K562 (cell line): ENCODE measurements at regions not wholly inside any gene's neighbourhood (a gene's known extent, or its start where the extent isn't known, plus 50 kb on each side); places are given as distances from the start of the nearest gene placed in this dataset.
A peak's percentile ranks its signal among the peaks of the same experiment; 100 is the strongest.

ENCODE experiments used
- ATAC-seq: fragments of 200-7000 bp; cut with Tn5 transposase; 3 replicates; pipeline ENCODE4 v1.9.1; 2020; ENCODE audit warnings: moderate library complexity
- BruUV-seq: library from RNA; stranded (reverse); fragments of 400-500 nt; replicated peaks from 2 replicates; lab custom pipeline; 2021; lab: Mats Ljungman, UMichigan
- CTCF ChIA-PET: fragments of 300-600 bp; formaldehyde crosslinking; extraction: SDS; loops from one replicate; lab custom pipeline; 2021; ENCODE audit warnings: low intra/inter-chr PET ratio; lab: Yijun Ruan, JAX
- POLR2A ChIA-PET: fragments of 300-600, 350-650 bp; sonication (Branson Sonifier 250); formaldehyde crosslinking; extraction: SDS; loops from one replicate; lab custom pipeline; 2021; ENCODE audit warnings: antibody characterized with exemption, inconsistent platforms; lab: Yijun Ruan, JAX
- DNase-seq, 4 experiments: peaks; one replicate each; pipeline versions ENCODE4 v3.0.0 to v3.0.0-alpha.2; 2011 to 2018; ENCODE audit warnings: low spot score in 3 of 4, mixed read lengths in 3 of 4; ENCODE audit errors: extremely low read depth in 1 of 4
- FAIRE-seq: peaks from 2 replicates; lab custom pipeline; 2011; peaks lifted over from hg19 to GRCh38; lab: Jason Lieb, UNC
- H2AFZ ChIP-seq: 2 replicates; pipeline ENCODE4 v1.6.0; 2011; ENCODE audit warnings: low read depth, low read length, control low read depth, inconsistent platforms
- H3K27ac ChIP-seq: fragments of 200-600 bp; 3 replicates; pipeline ENCODE4 v1.8.0; 2011; ENCODE audit warnings: low read depth, mild to moderate bottlenecking, control low read depth, inconsistent platforms, low read length, moderate library complexity, mixed read lengths; ENCODE audit errors: extremely low read depth
- H3K27me3 ChIP-seq, 2 experiments: fragments of 300-600 bp in 1 of 2; 2 replicates in 1 of 2; 3 replicates in 1 of 2; pipeline versions ENCODE4 v1.6.0 to v1.8.0; 2011; ENCODE audit warnings: inconsistent platforms in 2 of 2, low read length in 2 of 2, mild to moderate bottlenecking in 1 of 2, mixed read lengths in 1 of 2, moderate library complexity in 1 of 2; ENCODE audit not compliant: control insufficient read depth in 2 of 2, insufficient read depth in 2 of 2
- H3K36me3 ChIP-seq: fragments of 300-600 bp; 3 replicates; pipeline ENCODE4 v1.8.0; 2011; ENCODE audit warnings: mild to moderate bottlenecking, low read length, inconsistent platforms; ENCODE audit not compliant: control insufficient read depth, insufficient read depth
- H3K4me1 ChIP-seq, 2 experiments: fragments of 200-600 bp in 1 of 2; replicated peaks in 1 of 2; 2 replicates in 1 of 2; 3 replicates in 1 of 2; pipeline versions ENCODE4 v1.5.1 to v1.8.0; 2011; ENCODE audit warnings: inconsistent platforms in 2 of 2, low read length in 2 of 2, mild to moderate bottlenecking in 1 of 2, mixed read lengths in 1 of 2, moderate library complexity in 1 of 2; ENCODE audit not compliant: control insufficient read depth in 2 of 2, insufficient read depth in 2 of 2
- H3K4me2 ChIP-seq: 2 replicates; pipeline ENCODE4 v1.6.1; 2011; ENCODE audit warnings: low read length, control low read depth, inconsistent platforms, mixed read lengths; ENCODE audit not compliant: insufficient read depth
- H3K4me3 ChIP-seq: fragments of 200-600 bp; sonication (generic), shearing (Covaris generic); 2 replicates; pipeline ENCODE4 v1.5.1; 2016; ENCODE audit warnings: control low read depth, inconsistent platforms
- H3K79me2 ChIP-seq: fragments of 200-600 bp; 3 replicates; pipeline ENCODE4 v1.8.0; 2011; ENCODE audit warnings: low read length, inconsistent platforms; ENCODE audit not compliant: control insufficient read depth, insufficient read depth
- H3K9ac ChIP-seq, 2 experiments: 2 replicates each; pipeline versions ENCODE4 v1.6.0 to v1.6.1; 2011; ENCODE audit warnings: low read depth in 2 of 2, low read length in 2 of 2, control low read depth in 1 of 2, inconsistent platforms in 1 of 2, mild to moderate bottlenecking in 1 of 2, mixed read lengths in 1 of 2; ENCODE audit not compliant: insufficient read depth in 1 of 2
- H3K9me1 ChIP-seq: one replicate; pipeline ENCODE4 v1.6.0; 2011; ENCODE audit warnings: inconsistent platforms, mild to moderate bottlenecking, low read length, moderate library complexity; ENCODE audit not compliant: control insufficient read depth, insufficient read depth
- H3K9me3 ChIP-seq: replicated peaks from 2 replicates; pipeline ENCODE4 v1.5.1; 2011; ENCODE audit warnings: low read depth, low read length, inconsistent platforms; ENCODE audit not compliant: control insufficient read depth, insufficient read depth
- H4K20me1 ChIP-seq: replicated peaks from 2 replicates; pipeline ENCODE4 v1.6.1; 2011; ENCODE audit warnings: low read length, inconsistent platforms, mixed read lengths; ENCODE audit not compliant: control insufficient read depth, insufficient read depth
- ARID1B ChIP-seq: fragments of 450-650 bp; IDR thresholded peaks from 2 replicates; pipeline ENCODE4 v1.6.1; 2016; ENCODE audit warnings: antibody characterized with exemption, mild to moderate bottlenecking, inconsistent platforms
- BDP1 ChIP-seq: IDR thresholded peaks from 3 replicates; pipeline ENCODE4 v1.6.1; 2011; ENCODE audit not compliant: insufficient read length, insufficient read depth
- CBFA2T3 ChIP-seq: fragments of 450-650 bp; IDR thresholded peaks from 2 replicates; pipeline ENCODE4 v1.6.1; 2017
- EGR1 ChIP-seq: fragments of 450-650 bp; conservative IDR thresholded peaks from 2 replicates; pipeline ENCODE4 v1.6.1; 2017; ENCODE audit warnings: mild to moderate bottlenecking
- ETS2 ChIP-seq: IDR thresholded peaks from 2 replicates; pipeline ENCODE4 v1.6.1; 2016; ENCODE audit warnings: borderline replicate concordance, missing genetic modification characterization, mild to moderate bottlenecking, moderate library complexity, missing compliant biosample characterization; ENCODE audit not compliant: poor library complexity, severe bottlenecking
- EWSR1 ChIP-seq: fragments of 450-650 bp; IDR thresholded peaks from 2 replicates; pipeline ENCODE4 v1.6.1; 2018; ENCODE audit warnings: borderline replicate concordance, mild to moderate bottlenecking, low read depth, moderate library complexity; ENCODE audit not compliant: partially characterized antibody
- NEUROD1 ChIP-seq: fragments of 150-350 bp; IDR thresholded peaks from 2 replicates; pipeline ENCODE4 v1.6.1; 2014; ENCODE audit warnings: borderline replicate concordance, low read length, low read depth; ENCODE audit not compliant: partially characterized antibody
- NUFIP1 ChIP-seq: fragments of 450-650 bp; IDR thresholded peaks from 2 replicates; pipeline ENCODE4 v1.6.1; 2018; ENCODE audit not compliant: partially characterized antibody
- PCBP2 ChIP-seq: fragments of 200-400 bp; formaldehyde crosslinking; IDR thresholded peaks from 2 replicates; pipeline ENCODE4 v1.6.1; 2018; ENCODE audit warnings: low read length, low read depth, mild to moderate bottlenecking, moderate library complexity; ENCODE audit not compliant: poor library complexity, severe bottlenecking
- PHTF2 ChIP-seq: fragments of 250-450 bp; sonication (Bioruptor Pico); IDR thresholded peaks from 2 replicates; pipeline ENCODE4 v1.5.0; 2021; ENCODE audit warnings: mild to moderate bottlenecking
- SAFB ChIP-seq: fragments of 200-400 bp; formaldehyde crosslinking; IDR thresholded peaks from 2 replicates; pipeline ENCODE4 v1.6.1; 2017; ENCODE audit warnings: low read depth, low read length, borderline replicate concordance
- ZNF551 ChIP-seq: fragments of 250-450 bp; sonication (Bioruptor Pico); IDR thresholded peaks from 2 replicates; pipeline ENCODE4 v1.5.0; 2021; ENCODE audit warnings: mild to moderate bottlenecking, moderate library complexity
- WGBS: fragments of 100-300 bp; shearing (Covaris generic); methylation state at CpG from one replicate; pipeline ENCODE4 v1.1.6; 2016; ENCODE audit warnings: low coverage, mixed read lengths; ENCODE audit not compliant: insufficient coverage; ENCODE audit errors: missing lambda C conversion rate; 5-methylcytosine and 5-hydroxymethylcytosine counted together
- in situ Hi-C: fragments of 300-500 bp; cut with MboI; formaldehyde crosslinking; loops from 4 replicates; pipeline ENCODE4 v1.15.0; 2018; ENCODE audit warnings: inconsistent platforms, mixed read lengths
- intact Hi-C: fragments of 100-400 bp; cut with micrococcal nuclease; formaldehyde crosslinking; loops from 2 replicates; pipeline ENCODE4 v1.14.2; 2022
- TF ChIP-seq, protein P1 (sequence below): sonication (generic); formaldehyde crosslinking; IDR thresholded peaks from 2 replicates; pipeline ENCODE4 v1.8.0; 2022; ENCODE audit warnings: mild to moderate bottlenecking, missing genetic modification reagents

DNA sequence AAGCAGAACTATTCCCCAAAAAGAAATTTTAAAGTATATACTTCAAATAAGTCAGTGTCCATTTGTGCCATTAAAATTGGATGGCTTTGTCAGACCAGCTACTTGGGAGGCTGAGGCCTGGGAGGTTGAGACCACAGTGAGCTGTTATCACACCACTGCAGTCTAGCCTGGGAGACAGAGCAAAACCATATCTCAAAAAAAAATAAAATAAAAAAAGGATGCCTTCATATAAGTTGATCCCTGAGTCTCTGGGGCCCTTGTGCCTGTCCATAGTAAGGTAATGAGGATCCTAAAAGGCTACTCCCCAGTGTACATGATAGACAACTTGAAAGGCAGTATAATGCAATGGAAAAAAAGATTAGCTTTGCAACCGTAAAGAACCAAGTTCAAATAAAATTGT lies 81.2 kb upstream of the BARHL2 start:
- no peak overlapping the region for H3K27ac ChIP-seq
- H3K9me1 ChIP-seq: no peaks in the 10 kb centered on the region
- 29% methylated on average over 1 of the region's 1 CpG for WGBS
- ATAC-seq (peak; percentile 69), DNase-seq (peak in 1 of 4 experiments; percentile 48), FAIRE-seq (no peak)
- H3K27me3 ChIP-seq: no peaks in the 10 kb centered on the region
- H3K79me2 ChIP-seq: no peaks in the 10 kb centered on the region
- H3K9me3 ChIP-seq: no peaks in the 10 kb centered on the region
- H3K4me3 ChIP-seq: no peak overlapping the region
- intact Hi-C loops: no loop called here
- H4K20me1 ChIP-seq: no peaks in the 10 kb centered on the region
- no peaks in the 10 kb centered on the region for H3K36me3 ChIP-seq
- in situ Hi-C loops: no loop called here
- peaks cover 0 to 4% of the 10 kb centered on the region in 2 experiments; a peak in 4 of 5 replicates for H3K4me1 ChIP-seq
- no peak for TF ChIP-seq EWSR1
- TF ChIP-seq SAFB: no peak
- TF ChIP-seq EGR1: no peak
- TF ChIP-seq ARID1B: peak; percentile 26; the same call in 1 of the 2 replicates
- TF ChIP-seq CBFA2T3: peak; percentile 41; the same call in 1 of the 2 replicates
- TF ChIP-seq PCBP2: no peak
- TF ChIP-seq BDP1: no peak
- TF ChIP-seq, all 486 proteins: peak for 2
- ChIA-PET POLR2A (interaction anchor here (1.6 kb wide), 1 partner anchor 10 kb away, joined by 5 read pairs; no protein-coding TSS in a partner anchor), CTCF (no interaction called here)
- Histone ChIP-seq H2AFZ (no peak overlapping the region), H3K4me2 (no peak overlapping the region), H3K9ac (no peak overlapping the region)
- BruUV-seq: no TSS peak

DNA sequence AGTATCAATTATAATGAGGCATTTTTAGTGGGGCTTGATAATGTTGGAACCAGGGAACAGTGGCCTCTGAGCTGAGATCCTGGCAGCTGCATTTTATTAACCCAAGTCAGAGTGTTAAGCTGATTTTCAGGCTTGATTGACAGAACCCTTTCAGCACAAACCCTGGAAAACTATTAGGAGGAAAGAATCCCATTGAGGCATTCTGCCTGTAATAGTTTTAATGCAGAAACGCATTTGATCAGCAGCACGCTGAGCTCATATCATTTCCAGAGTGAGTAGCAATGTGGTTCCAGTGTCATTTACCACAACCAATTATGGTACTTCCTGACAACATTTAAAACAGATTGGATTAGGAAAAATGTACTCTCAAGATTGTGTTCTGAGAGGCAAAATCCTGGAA lies 78.3 kb upstream of the BARHL2 start:
- ATAC-seq (no peak), FAIRE-seq (no peak), DNase-seq (no peak)
- no TSS peak for BruUV-seq
- Histone ChIP-seq H3K4me2 (no peak overlapping the region), H4K20me1 (no peaks in the 10 kb centered on the region), H3K27ac (no peak overlapping the region), H2AFZ (peak overlapping the region; percentile 26; the same call in 1 of the 2 replicates), H3K9me3 (no peaks in the 10 kb centered on the region), H3K9ac (no peak overlapping the region), H3K27me3 (no peaks in the 10 kb centered on the region), H3K36me3 (no peaks in the 10 kb centered on the region), H3K4me3 (no peak overlapping the region), H3K79me2 (no peaks in the 10 kb centered on the region), H3K9me1 (no peaks in the 10 kb centered on the region), H3K4me1 (peaks cover 0 to 4% of the 10 kb centered on the region in 2 experiments; a peak in 4 of 5 replicates)
- in situ Hi-C loops: no loop called here
- WGBS: 44% methylated on average over 2 of the region's 2 CpGs
- CTCF ChIA-PET: no interaction called here
- intact Hi-C loops: no loop called here
- POLR2A ChIA-PET: interaction anchor here (0.6 to 1.0 kb wide), 3 partner anchors 12 to 16 kb away, joined by 3 to 4 read pairs (median 3); no protein-coding TSS in a partner anchor
- TF ChIP-seq ARID1B: no peak
- no peak for TF ChIP-seq ZNF551
- TF ChIP-seq, protein P1, sequence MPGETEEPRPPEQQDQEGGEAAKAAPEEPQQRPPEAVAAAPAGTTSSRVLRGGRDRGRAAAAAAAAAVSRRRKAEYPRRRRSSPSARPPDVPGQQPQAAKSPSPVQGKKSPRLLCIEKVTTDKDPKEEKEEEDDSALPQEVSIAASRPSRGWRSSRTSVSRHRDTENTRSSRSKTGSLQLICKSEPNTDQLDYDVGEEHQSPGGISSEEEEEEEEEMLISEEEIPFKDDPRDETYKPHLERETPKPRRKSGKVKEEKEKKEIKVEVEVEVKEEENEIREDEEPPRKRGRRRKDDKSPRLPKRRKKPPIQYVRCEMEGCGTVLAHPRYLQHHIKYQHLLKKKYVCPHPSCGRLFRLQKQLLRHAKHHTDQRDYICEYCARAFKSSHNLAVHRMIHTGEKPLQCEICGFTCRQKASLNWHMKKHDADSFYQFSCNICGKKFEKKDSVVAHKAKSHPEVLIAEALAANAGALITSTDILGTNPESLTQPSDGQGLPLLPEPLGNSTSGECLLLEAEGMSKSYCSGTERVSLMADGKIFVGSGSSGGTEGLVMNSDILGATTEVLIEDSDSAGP: no peak
- no peak for TF ChIP-seq PHTF2 (CRISPR knock-in tag)
- no peak for TF ChIP-seq ETS2 (tag)
- no peak for TF ChIP-seq NUFIP1
- TF ChIP-seq NEUROD1: no peak
